ENCODE measurements at regions not wholly inside any gene's neighbourhood (a gene's known extent, or its start where the extent isn't known, plus 50 kb on each side); places are given as distances from the start of the nearest gene placed in this dataset.

GRCh38 chr2:48104418-48104817, 198.1 kb upstream of the FBXO11 start:
- FAIRE-seq (no peak), ATAC-seq (no peak), DNase-seq (ENCODE audit: extremely low read depth in 1 of 4, low spot score in 3 of 4) (no peak)
- in situ Hi-C loops (cut with MboI) (loop anchor here (5.0 kb wide), 1 partner anchor 247 kb away; no protein-coding TSS in a partner anchor), intact Hi-C loops (cut with micrococcal nuclease) (loop anchor here (10.0 kb wide), 1 partner anchor 770 kb away; no protein-coding TSS in a partner anchor)
- H3K9me3 ChIP-seq (replicated peaks; ENCODE audit: control insufficient read depth, insufficient read depth, low read depth, low read length): no peaks in the 10 kb centered on the region
- H3K4me1 ChIP-seq (replicated peaks in 1 of 2; ENCODE audit: control insufficient read depth in 2 of 2, insufficient read depth in 2 of 2, low read length in 2 of 2): peaks cover 5 to 17% of the 10 kb centered on the region in 2 experiments; a peak in 3 of 5 replicates
- ChIA-PET CTCF (ENCODE audit: low intra/inter-chr PET ratio) (interaction anchor here (0.6 kb wide), 1 partner anchor 1567 kb away, joined by 4 read pairs; no protein-coding TSS in a partner anchor), POLR2A (interaction anchor here (1.0 to 1.4 kb wide), 3 partner anchors 11 to 237 kb away, joined by 3 to 5 read pairs (median 4); no protein-coding TSS in a partner anchor)
- H3K36me3 ChIP-seq (ENCODE audit: control insufficient read depth, insufficient read depth, low read length): no peaks in the 10 kb centered on the region
- H3K4me3 ChIP-seq: no peak overlapping the region
- TF ChIP-seq RFX7 (CRISPR knock-in tag; IDR thresholded peaks at IDR 0.05) (no peak), SMARCE1 (IDR thresholded peaks at IDR 0.05) (no peak), FOXM1 (IDR thresholded peaks at IDR 0.05; ENCODE audit: low read depth) (no peak), FOXM1 (CRISPR knock-in tag; IDR thresholded peaks at IDR 0.05; ENCODE audit: low read depth) (no peak), PHB (CRISPR knock-in tag; IDR thresholded peaks at IDR 0.05) (no peak), PTBP1 (IDR thresholded peaks at IDR 0.05; ENCODE audit: low read depth, low read length) (no peak), XRCC4 (IDR thresholded peaks at IDR 0.05; ENCODE audit: extremely low read depth, insufficient read depth, insufficient read length) (no peak), CBFA2T2 (conservative IDR thresholded peaks at IDR 0.05) (no peak), ZNF431 (CRISPR knock-in tag; IDR thresholded peaks at IDR 0.05) (no peak), KDM1A (IDR thresholded peaks at IDR 0.05) (no peak), TEAD4 (IDR thresholded peaks at IDR 0.05; ENCODE audit: low read length) (no peak), TEAD4 (CRISPR knock-in tag; IDR thresholded peaks at IDR 0.05; ENCODE audit: borderline replicate concordance) (no peak), SAFB2 (IDR thresholded peaks at IDR 0.05; ENCODE audit: borderline replicate concordance, low read depth, low read length, severe bottlenecking) (no peak), HDGF (IDR thresholded peaks at IDR 0.05) (no peak), DDX20 (tag; IDR thresholded peaks at IDR 0.05; ENCODE audit: low read depth) (no peak)
- TF ChIP-seq, protein P1, sequence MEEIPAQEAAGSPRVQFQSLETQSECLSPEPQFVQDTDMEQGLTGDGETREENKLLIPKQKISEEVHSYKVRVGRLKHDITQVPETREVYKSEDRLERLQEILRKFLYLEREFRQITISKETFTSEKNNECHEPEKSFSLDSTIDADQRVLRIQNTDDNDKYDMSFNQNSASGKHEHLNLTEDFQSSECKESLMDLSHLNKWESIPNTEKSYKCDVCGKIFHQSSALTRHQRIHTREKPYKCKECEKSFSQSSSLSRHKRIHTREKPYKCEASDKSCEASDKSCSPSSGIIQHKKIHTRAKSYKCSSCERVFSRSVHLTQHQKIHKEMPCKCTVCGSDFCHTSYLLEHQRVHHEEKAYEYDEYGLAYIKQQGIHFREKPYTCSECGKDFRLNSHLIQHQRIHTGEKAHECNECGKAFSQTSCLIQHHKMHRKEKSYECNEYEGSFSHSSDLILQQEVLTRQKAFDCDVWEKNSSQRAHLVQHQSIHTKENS (CRISPR knock-in tag; IDR thresholded peaks at IDR 0.05): no peak
- H3K27me3 ChIP-seq (ENCODE audit: control insufficient read depth in 2 of 2, insufficient read depth in 2 of 2, low read length in 2 of 2): no peaks in the 10 kb centered on the region
- no peak overlapping the region for H3K9ac ChIP-seq (ENCODE audit: insufficient read depth in 1 of 2, low read depth in 2 of 2, low read length in 2 of 2)
- H3K4me2 ChIP-seq (ENCODE audit: insufficient read depth, low read length): no peak overlapping the region
- H3K27ac ChIP-seq (ENCODE audit: extremely low read depth, low read depth, low read length): no peak overlapping the region
- peak overlapping the region; percentile 34; the same call in 1 of the 2 replicates for H2AFZ ChIP-seq (ENCODE audit: low read depth, low read length)
- no TSS peak for BruUV-seq (replicated peaks)
- no peaks in the 10 kb centered on the region for H3K9me1 ChIP-seq (ENCODE audit: control insufficient read depth, insufficient read depth, low read length)
- no peaks in the 10 kb centered on the region for H4K20me1 ChIP-seq (replicated peaks; ENCODE audit: control insufficient read depth, insufficient read depth, low read length)
- no peaks in the 10 kb centered on the region for H3K79me2 ChIP-seq (ENCODE audit: control insufficient read depth, insufficient read depth, low read length)

Data from K562 (cell line).